H1 (cell line): ENCODE measurements at regions not wholly inside any gene's neighbourhood (a gene's known extent, or its start where the extent isn't known, plus 50 kb on each side); places are given as distances from the start of the nearest gene placed in this dataset.

Source experiments
- ATF2 ChIP-seq: IDR thresholded peaks from 2 replicates; pipeline ENCODE4 v1.6.1; 2012; ENCODE audit warnings: low read length, inconsistent platforms
- ATF3 ChIP-seq: IDR thresholded peaks from 2 replicates; pipeline ENCODE4 v1.6.1; 2011; ENCODE audit warnings: low read depth, mild to moderate bottlenecking, low read length; ENCODE audit not compliant: insufficient read depth
- CBX5 ChIP-seq: fragments of 300-800, 300-1000 bp; sonication (generic); IDR thresholded peaks from 2 replicates; pipeline ENCODE4 v1.7.1; 2016; ENCODE audit warnings: antibody characterized with exemption, low read length, low read depth
- CTCF ChIP-seq, 3 experiments: IDR thresholded peaks; 1 replicate in 2 of 3; 2 replicates in 1 of 3; pipeline versions ENCODE4 v1.5.1 to v1.6.1; 2011; ENCODE audit warnings: low read length in 3 of 3, mild to moderate bottlenecking in 3 of 3, inconsistent platforms in 2 of 3, low read depth in 1 of 3, moderate library complexity in 1 of 3; ENCODE audit not compliant: insufficient read depth in 1 of 3; ENCODE audit errors: control extremely low read depth in 1 of 3
- EZH2 ChIP-seq: fragments of 200-600 bp; sonication (generic); IDR thresholded peaks from 2 replicates; pipeline ENCODE4 v1.7.1; 2012; ENCODE audit warnings: low read depth, mild to moderate bottlenecking, moderate library complexity, low read length, inconsistent platforms; ENCODE audit not compliant: severe bottlenecking
- GABPA ChIP-seq: IDR thresholded peaks from 2 replicates; pipeline ENCODE4 v1.6.1; 2011; ENCODE audit warnings: mild to moderate bottlenecking, low read length, moderate library complexity, borderline replicate concordance; ENCODE audit not compliant: insufficient read depth
- JUND ChIP-seq: IDR thresholded peaks from 2 replicates; pipeline ENCODE4 v1.6.1; 2011; ENCODE audit warnings: mild to moderate bottlenecking, improper control_type of control experiment, low read length
- MAFK ChIP-seq: IDR thresholded peaks from 2 replicates; pipeline ENCODE4 v1.6.1; 2012; ENCODE audit warnings: low read depth, mild to moderate bottlenecking, improper control_type of control experiment, low read length
- POLR2AphosphoS5 ChIP-seq: IDR thresholded peaks from 2 replicates; pipeline ENCODE4 v1.6.1; 2011; ENCODE audit warnings: low read depth, low read length
- POU5F1 ChIP-seq: IDR thresholded peaks from 2 replicates; pipeline ENCODE4 v1.6.1; 2011; ENCODE audit warnings: low read depth, mild to moderate bottlenecking, low read length, moderate library complexity
- SP1 ChIP-seq: IDR thresholded peaks from 2 replicates; pipeline ENCODE4 v1.6.1; 2011; ENCODE audit warnings: low read depth, low read length
- SUZ12 ChIP-seq: fragments of 200-600 bp; sonication (generic); IDR thresholded peaks from 2 replicates; pipeline ENCODE4 v1.6.1; 2012; ENCODE audit warnings: mild to moderate bottlenecking, inconsistent platforms, low read length, moderate library complexity, mixed read lengths
- ZNF274 ChIP-seq: IDR thresholded peaks from 2 replicates; pipeline ENCODE4 v1.7.0; 2012; ENCODE audit warnings: low read length, borderline replicate concordance; ENCODE audit errors: extremely low read depth

DNA sequence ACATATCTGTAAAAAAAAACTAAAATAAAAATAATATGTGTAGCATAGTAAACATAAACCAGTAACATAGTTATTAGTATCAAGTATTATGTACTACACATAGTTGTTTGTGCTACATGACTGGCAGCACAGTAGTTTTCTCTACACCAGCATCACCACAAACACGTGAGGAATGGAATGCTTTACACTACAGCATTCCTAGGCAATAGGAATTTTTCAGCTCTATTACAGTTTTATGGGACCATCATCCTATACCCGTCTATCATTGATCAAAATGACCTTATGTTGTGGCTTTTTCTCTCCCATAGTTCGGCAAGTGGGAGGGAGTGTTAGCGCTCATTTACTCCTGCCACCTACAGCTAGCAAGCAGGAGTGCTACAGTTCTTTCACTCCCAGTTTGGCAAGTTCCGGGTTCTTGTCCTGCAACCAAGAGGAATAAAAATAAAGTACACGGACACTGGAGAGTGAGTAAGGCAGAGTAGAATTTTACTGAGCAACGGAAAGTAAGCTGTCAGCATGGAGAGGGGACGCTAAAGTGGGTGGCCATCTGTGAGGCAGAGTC, 196.8 kb upstream of the HSF2 start:
- TF ChIP-seq JUND (no peak), POLR2AphosphoS5 (no peak), CTCF (IDR thresholded peaks at IDR 0.05; ENCODE audit: control extremely low read depth in 1 of 3, insufficient read depth in 1 of 3, low read depth in 1 of 3, low read length in 3 of 3) (peak in 1 of 3 experiments; percentile 52; a peak in 2 of 4 replicates), GABPA (no peak), POU5F1 (no peak), ATF3 (no peak), ATF2 (no peak), EZH2 (no peak), ZNF274 (no peak), MAFK (no peak), SP1 (no peak), SUZ12 (no peak), CBX5 (no peak)
